Fibroblast of skin of right quadriceps (primary cell): ENCODE measurements at regions not wholly inside any gene's neighbourhood (a gene's known extent, or its start where the extent isn't known, plus 50 kb on each side); places are given as distances from the start of the nearest gene placed in this dataset.

Experiments
- DNase-seq: peaks from one replicate; pipeline ENCODE4 v3.0.0-alpha.2; 2013

- no peak for DNase-seq
Observed at GRCh38 chr1:94611681-94612475, 70.3 kb upstream of the F3 start.

- DNase-seq = no peak
Observed at GRCh38 chr1:94609619-94610018, 68.1 kb upstream of the F3 start.

- peak; percentile 22 for DNase-seq
Observed at GRCh38 chr1:94608852-94609530, 67.4 kb upstream of the F3 start.

- no peak for DNase-seq
Observed at GRCh38 chr1:94608142-94608851, 66.7 kb upstream of the F3 start.

GRCh38 chr1:94607398-94607797 lies 65.8 kb upstream of the F3 start:
- no peak for DNase-seq

GRCh38 chr1:94606471-94606870 lies 64.9 kb upstream of the F3 start:
- DNase-seq = no peak

GRCh38 chr1:94603663-94604062 lies 62.1 kb upstream of the F3 start:
- no peak for DNase-seq

GRCh38 chr1:94602802-94603625 lies 61.5 kb upstream of the F3 start:
- no peak for DNase-seq

GRCh38 chr1:94602316-94602715 lies 60.8 kb upstream of the F3 start:
- peak; percentile 51 for DNase-seq

- DNase-seq = no peak
Observed at GRCh38 chr1:94600556-94600955, 59.0 kb upstream of the F3 start.

GRCh38 chr1:94599095-94599813 lies 57.7 kb upstream of the F3 start:
- DNase-seq = no peak

- DNase-seq = peak; percentile 58
Observed at GRCh38 chr1:94597701-94598100, 56.1 kb upstream of the F3 start.

GRCh38 chr1:94596260-94596659 lies 54.7 kb upstream of the F3 start:
- no peak for DNase-seq

GRCh38 chr1:94595658-94596057 lies 54.1 kb upstream of the F3 start:
- peak; percentile 77 for DNase-seq

- no peak for DNase-seq
Observed at GRCh38 chr1:94593611-94594010, 52.1 kb upstream of the F3 start.

- DNase-seq = no peak
Observed at GRCh38 chr1:94592571-94592920, 51.0 kb upstream of the F3 start.

- DNase-seq = no peak
Observed at GRCh38 chr1:94591823-94592570, 50.4 kb upstream of the F3 start.
